SK-N-SH (cell line): ENCODE measurements at regions not wholly inside any gene's neighbourhood (a gene's known extent, or its start where the extent isn't known, plus 50 kb on each side); places are given as distances from the start of the nearest gene placed in this dataset.

ENCODE experiments used
- CTCF ChIA-PET: fragments of 300-600, 350-600 bp; formaldehyde crosslinking; extraction: SDS; loops from one replicate; lab custom pipeline; 2021; lab: Yijun Ruan, JAX
- POLR2A ChIA-PET: fragments of 350-600 bp; sonication (Branson Sonifier 250); formaldehyde crosslinking; extraction: SDS; loops from one replicate; lab custom pipeline; 2020; ENCODE audit warnings: antibody characterized with exemption, inconsistent platforms; lab: Yijun Ruan, JAX
- DNase-seq: peaks from one replicate; pipeline ENCODE4 v3.0.0; 2012
- H2AFZ ChIP-seq: fragments of 200-600 bp; sonication (generic); 2 replicates; pipeline ENCODE4 v1.8.1; 2016; ENCODE audit warnings: antibody characterized with exemption, mild to moderate bottlenecking, low read depth
- H3F3A ChIP-seq: fragments of 200-600 bp; sonication (generic); replicated peaks from 2 replicates; pipeline ENCODE3; 2016; ENCODE audit warnings: antibody characterized with exemption, mild to moderate bottlenecking; ENCODE audit not compliant: insufficient read depth
- H3K27ac ChIP-seq, 2 experiments: fragments of 200-500 bp in 1 of 2; fragments of 200-600 bp in 1 of 2; sonication (Bioruptor generic) in 1 of 2; sonication (generic), shearing (Covaris generic) in 1 of 2; 2 replicates each; pipeline versions ENCODE4 v1.5.1 to v1.6.1; 2014 to 2016; ENCODE audit warnings: low read depth in 2 of 2, inconsistent platforms in 1 of 2, low read length in 1 of 2, mild to moderate bottlenecking in 1 of 2, mixed read lengths in 1 of 2
- H3K27me3 ChIP-seq: fragments of 200-600 bp; sonication (generic), shearing (Covaris generic); 2 replicates; pipeline ENCODE4 v1.6.1; 2016; ENCODE audit warnings: mixed run types; ENCODE audit not compliant: insufficient read depth
- H3K36me3 ChIP-seq, 2 experiments: fragments of 200-500 bp in 1 of 2; fragments of 200-600 bp in 1 of 2; sonication (Bioruptor generic) in 1 of 2; sonication (generic) in 1 of 2; replicated peaks in 1 of 2; 2 replicates each; pipeline versions ENCODE3 to v1.5.1; 2014 to 2016; ENCODE audit warnings: low read length in 1 of 2, mild to moderate bottlenecking in 1 of 2; ENCODE audit not compliant: insufficient read depth in 2 of 2, control insufficient read depth in 1 of 2
- H3K4me1 ChIP-seq, 2 experiments: fragments of 200-500 bp in 1 of 2; fragments of 200-600 bp in 1 of 2; sonication (Bioruptor generic) in 1 of 2; sonication (generic), shearing (Covaris generic) in 1 of 2; 2 replicates each; pipeline versions ENCODE4 v1.5.1 to v1.6.1; 2014 to 2016; ENCODE audit warnings: low read depth in 1 of 2, low read length in 1 of 2, mixed run types in 1 of 2; ENCODE audit not compliant: insufficient read depth in 2 of 2, control insufficient read depth in 1 of 2
- H3K4me2 ChIP-seq: fragments of 200-600 bp; sonication (generic), shearing (Covaris generic); 2 replicates; pipeline ENCODE4 v1.6.1; 2017; ENCODE audit warnings: mixed run types
- H3K4me3 ChIP-seq, 2 experiments: fragments of 200-500 bp in 1 of 2; fragments of 200-600 bp in 1 of 2; sonication (Bioruptor generic) in 1 of 2; sonication (generic), shearing (Covaris generic) in 1 of 2; 2 replicates each; pipeline versions ENCODE4 v1.5.1 to v1.8.1; 2014 to 2016; ENCODE audit warnings: low read depth in 2 of 2, inconsistent platforms in 1 of 2, low read length in 1 of 2, mild to moderate bottlenecking in 1 of 2, mixed read lengths in 1 of 2, moderate library complexity in 1 of 2
- H3K79me2 ChIP-seq: fragments of 200-600 bp; sonication (generic); 2 replicates; pipeline ENCODE4 v1.8.1; 2017; ENCODE audit warnings: mild to moderate bottlenecking; ENCODE audit not compliant: insufficient read depth
- H3K9ac ChIP-seq: fragments of 200-600 bp; sonication (generic); 2 replicates; pipeline ENCODE4 v1.6.1; 2017; ENCODE audit warnings: mixed run types
- H3K9me2 ChIP-seq: fragments of 200-600 bp; sonication (generic); 2 replicates; pipeline ENCODE4 v1.6.1; 2017; ENCODE audit warnings: mixed run types
- H3K9me3 ChIP-seq: fragments of 200-600 bp; sonication (generic); 2 replicates; pipeline ENCODE4 v1.6.1; 2017; ENCODE audit warnings: mixed run types, mild to moderate bottlenecking, moderate library complexity
- H4K20me1 ChIP-seq: fragments of 200-600 bp; sonication (generic); 2 replicates; pipeline ENCODE4 v1.6.1; 2017; ENCODE audit warnings: mild to moderate bottlenecking, mixed run types; ENCODE audit not compliant: insufficient read depth
- CHD2 ChIP-seq: fragments of 150-350 bp; IDR thresholded peaks from 2 replicates; pipeline ENCODE4 v1.6.1; 2018; ENCODE audit warnings: low read length; ENCODE audit not compliant: partially characterized antibody
- EP300 ChIP-seq, 2 experiments: IDR thresholded peaks; 2 replicates each; pipeline versions ENCODE4 v1.4.0 to v1.6.1; 2012; ENCODE audit warnings: borderline replicate concordance in 1 of 2, low read depth in 1 of 2, low read length in 1 of 2
- FOXJ3 ChIP-seq: sonication (generic); formaldehyde crosslinking; IDR thresholded peaks from 2 replicates; pipeline ENCODE4 v1.5.1; 2020; ENCODE audit warnings: mild to moderate bottlenecking, missing genetic modification reagents
- GABPA ChIP-seq: IDR thresholded peaks from 2 replicates; pipeline ENCODE4 v1.4.0; 2012; ENCODE audit warnings: low read depth, mild to moderate bottlenecking
- GATA2 ChIP-seq: sonication (generic); formaldehyde crosslinking; IDR thresholded peaks from 2 replicates; pipeline ENCODE4 v1.5.0; 2020; ENCODE audit warnings: mild to moderate bottlenecking, missing genetic modification reagents
- RAD21 ChIP-seq: IDR thresholded peaks from 2 replicates; pipeline ENCODE4 v1.6.1; 2012; ENCODE audit warnings: mild to moderate bottlenecking, low read length
- RCOR1 ChIP-seq: fragments of 150-350 bp; IDR thresholded peaks from 2 replicates; pipeline ENCODE4 v1.6.1; 2017; ENCODE audit warnings: antibody characterized with exemption, low read length
- RXRA ChIP-seq: IDR thresholded peaks from 2 replicates; pipeline ENCODE4 v1.4.0; 2012; ENCODE audit warnings: low read depth, mild to moderate bottlenecking, borderline replicate concordance
- SIN3A ChIP-seq: IDR thresholded peaks from 2 replicates; pipeline ENCODE4 v1.6.1; 2012; ENCODE audit warnings: low read depth, mild to moderate bottlenecking, low read length, moderate library complexity, borderline replicate concordance
- SMC3 ChIP-seq: IDR thresholded peaks from 2 replicates; pipeline ENCODE4 v1.6.1; 2012; ENCODE audit warnings: low read depth, low read length, improper control_type of control experiment
- TEAD4 ChIP-seq: IDR thresholded peaks from 2 replicates; pipeline ENCODE4 v1.4.0; 2012; ENCODE audit warnings: mild to moderate bottlenecking, borderline replicate concordance; ENCODE audit not compliant: insufficient read depth
- WGBS: methylation state at CpG from one replicate; pipeline ENCODE4 v1.1.6; 2017; ENCODE audit warnings: low lambda C conversion rate; 5-methylcytosine and 5-hydroxymethylcytosine counted together
- TF ChIP-seq, protein P1 (sequence below): fragments of 150-350 bp; IDR thresholded peaks from 2 replicates; pipeline ENCODE4 v1.6.1; 2017; ENCODE audit warnings: antibody characterized with exemption, low read length, low read depth, borderline replicate concordance
- TF ChIP-seq, protein P2 (sequence below): IDR thresholded peaks from 2 replicates; pipeline ENCODE4; 2012
- TF ChIP-seq, protein P3 (sequence below): fragments of 150-350 bp; IDR thresholded peaks from 2 replicates; pipeline ENCODE4 v1.6.1; 2016; ENCODE audit warnings: mild to moderate bottlenecking, low read depth, low read length

DNA sequence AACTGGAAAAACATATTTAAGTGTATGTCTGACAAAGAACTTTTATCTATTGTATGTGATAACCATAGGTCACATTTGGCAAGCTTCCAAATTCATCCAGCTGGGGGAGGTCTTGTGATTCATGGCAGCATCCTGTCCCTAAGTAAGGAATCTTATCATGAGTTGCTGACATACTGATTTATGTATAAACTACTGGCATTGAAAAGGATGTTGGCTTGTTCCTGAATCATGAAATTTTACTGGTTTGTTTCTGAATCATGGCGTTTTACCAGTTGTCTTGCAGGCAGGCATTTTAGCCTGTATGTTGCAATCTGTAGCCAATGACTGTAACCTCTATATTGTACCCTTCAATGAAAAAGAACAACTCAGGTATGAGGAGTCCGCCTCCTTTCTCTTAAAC, 244.8 kb downstream of the IPO8 start:
- DNase-seq, result peak; percentile 6
- Histone ChIP-seq H3F3A (no peaks in the 10 kb centered on the region), H3K9me2 (no peaks in the 10 kb centered on the region), H3K27ac (no peak overlapping the region), H3K27me3 (0 out of 2 replicates have a peak, but pooled peaks cover 5% of the 10 kb centered on the region), H3K9me3 (no peaks in the 10 kb centered on the region), H2AFZ (no peak overlapping the region), H3K4me1 (no peaks in the 10 kb centered on the region), H3K4me2 (no peak overlapping the region), H3K79me2 (no peaks in the 10 kb centered on the region), H4K20me1 (no peaks in the 10 kb centered on the region), H3K4me3 (no peak overlapping the region)
- 47% methylated on average over 2 of the region's 2 CpGs for WGBS
- ChIA-PET POLR2A (no interaction called here), CTCF (no interaction called here)
- TF ChIP-seq TEAD4, result no peak
- TF ChIP-seq FOXJ3, result no peak
- no peak for TF ChIP-seq CHD2
- TF ChIP-seq, protein P1, sequence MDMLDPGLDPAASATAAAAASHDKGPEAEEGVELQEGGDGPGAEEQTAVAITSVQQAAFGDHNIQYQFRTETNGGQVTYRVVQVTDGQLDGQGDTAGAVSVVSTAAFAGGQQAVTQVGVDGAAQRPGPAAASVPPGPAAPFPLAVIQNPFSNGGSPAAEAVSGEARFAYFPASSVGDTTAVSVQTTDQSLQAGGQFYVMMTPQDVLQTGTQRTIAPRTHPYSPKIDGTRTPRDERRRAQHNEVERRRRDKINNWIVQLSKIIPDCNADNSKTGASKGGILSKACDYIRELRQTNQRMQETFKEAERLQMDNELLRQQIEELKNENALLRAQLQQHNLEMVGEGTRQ, result no peak
- no peak for TF ChIP-seq GATA2
- no peak for TF ChIP-seq EP300 (IDR thresholded peaks at IDR 0.05; ENCODE audit: borderline replicate concordance in 1 of 2, low read depth in 1 of 2, low read length in 1 of 2)
- TF ChIP-seq, protein P2, sequence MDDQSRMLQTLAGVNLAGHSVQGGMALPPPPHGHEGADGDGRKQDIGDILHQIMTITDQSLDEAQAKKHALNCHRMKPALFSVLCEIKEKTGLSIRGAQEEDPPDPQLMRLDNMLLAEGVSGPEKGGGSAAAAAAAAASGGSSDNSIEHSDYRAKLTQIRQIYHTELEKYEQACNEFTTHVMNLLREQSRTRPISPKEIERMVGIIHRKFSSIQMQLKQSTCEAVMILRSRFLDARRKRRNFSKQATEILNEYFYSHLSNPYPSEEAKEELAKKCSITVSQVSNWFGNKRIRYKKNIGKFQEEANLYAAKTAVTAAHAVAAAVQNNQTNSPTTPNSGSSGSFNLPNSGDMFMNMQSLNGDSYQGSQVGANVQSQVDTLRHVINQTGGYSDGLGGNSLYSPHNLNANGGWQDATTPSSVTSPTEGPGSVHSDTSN, result no peak
- TF ChIP-seq GABPA, result no peak
- TF ChIP-seq SIN3A, result no peak
- TF ChIP-seq, all 33 proteins: peak for 0
- H3K36me3 ChIP-seq, result no peaks in the 10 kb centered on the region
- no peak overlapping the region for H3K9ac ChIP-seq

DNA sequence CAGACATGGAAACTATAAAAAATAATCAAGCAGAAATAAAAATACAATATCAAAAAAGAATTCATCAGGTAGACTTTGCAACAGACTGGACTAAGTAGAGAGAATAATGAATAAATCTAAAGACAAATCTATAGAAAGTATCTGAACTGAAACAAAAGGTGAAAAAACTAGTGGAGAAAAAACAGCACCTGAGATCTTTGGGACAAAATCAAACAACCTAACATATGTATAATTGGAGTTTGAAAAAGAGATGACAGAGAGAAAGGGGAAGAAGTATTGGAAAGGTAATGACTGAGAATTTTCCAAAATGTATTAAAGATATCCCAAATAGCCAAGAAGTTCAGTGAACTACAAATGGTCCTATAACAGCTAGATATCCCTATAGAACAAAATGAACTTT, 245.4 kb downstream of the IPO8 start:
- Histone ChIP-seq H2AFZ (no peak overlapping the region), H3K9me2 (no peaks in the 10 kb centered on the region), H3K9ac (no peak overlapping the region), H4K20me1 (no peaks in the 10 kb centered on the region), H3K4me1 (no peaks in the 10 kb centered on the region), H3K4me2 (no peak overlapping the region), H3K79me2 (no peaks in the 10 kb centered on the region), H3K9me3 (no peaks in the 10 kb centered on the region), H3K27ac (no peak overlapping the region), H3K27me3 (0 out of 2 replicates have a peak, but pooled peaks cover 5% of the 10 kb centered on the region), H3F3A (no peaks in the 10 kb centered on the region)
- no peak for DNase-seq
- CTCF ChIA-PET, result no interaction called here
- POLR2A ChIA-PET, result no interaction called here
- no peak for TF ChIP-seq RCOR1
- TF ChIP-seq RAD21, result no peak
- no peak for TF ChIP-seq SMC3
- TF ChIP-seq RXRA, result no peak
- TF ChIP-seq, protein P3, sequence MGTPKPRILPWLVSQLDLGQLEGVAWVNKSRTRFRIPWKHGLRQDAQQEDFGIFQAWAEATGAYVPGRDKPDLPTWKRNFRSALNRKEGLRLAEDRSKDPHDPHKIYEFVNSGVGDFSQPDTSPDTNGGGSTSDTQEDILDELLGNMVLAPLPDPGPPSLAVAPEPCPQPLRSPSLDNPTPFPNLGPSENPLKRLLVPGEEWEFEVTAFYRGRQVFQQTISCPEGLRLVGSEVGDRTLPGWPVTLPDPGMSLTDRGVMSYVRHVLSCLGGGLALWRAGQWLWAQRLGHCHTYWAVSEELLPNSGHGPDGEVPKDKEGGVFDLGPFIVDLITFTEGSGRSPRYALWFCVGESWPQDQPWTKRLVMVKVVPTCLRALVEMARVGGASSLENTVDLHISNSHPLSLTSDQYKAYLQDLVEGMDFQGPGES, result no peak
- TF ChIP-seq, all 33 proteins: peak for 0
- H3K4me3 ChIP-seq, result no peak overlapping the region
- H3K36me3 ChIP-seq, result no peaks in the 10 kb centered on the region
